B cell (primary cell): ENCODE measurements at regions not wholly inside any gene's neighbourhood (a gene's known extent, or its start where the extent isn't known, plus 50 kb on each side); places are given as distances from the start of the nearest gene placed in this dataset.

Experiments used
- CTCF ChIP-seq: fragments of 200-600 bp; IDR thresholded peaks from one replicate; pipeline ENCODE4 v1.8.0; 2022; ENCODE audit warnings: antibody characterized with exemption, mild to moderate bottlenecking
- EZH2 ChIP-seq: IDR thresholded peaks from 2 replicates; pipeline ENCODE4 v1.6.1; 2012; ENCODE audit warnings: borderline replicate concordance, low read depth, mild to moderate bottlenecking, moderate library complexity, low read length; ENCODE audit not compliant: insufficient read depth, poor library complexity, severe bottlenecking

GRCh38 chr11:110903830-110904229, 191.6 kb upstream of the ARHGAP20 start:
- no peak for TF ChIP-seq CTCF
- TF ChIP-seq EZH2, result no peak
